HT-29 (cell line): ENCODE measurements at regions not wholly inside any gene's neighbourhood (a gene's known extent, or its start where the extent isn't known, plus 50 kb on each side); places are given as distances from the start of the nearest gene placed in this dataset.

Source experiments
- DNase-seq: peaks from one replicate; pipeline ENCODE4 v3.0.0-alpha.2; 2015; ENCODE audit warnings: low spot score

GRCh38 chr6:84278321-84278998, 51.0 kb upstream of the CEP162 start:
- no peak for DNase-seq
